ENCODE measurements at regions not wholly inside any gene's neighbourhood (a gene's known extent, or its start where the extent isn't known, plus 50 kb on each side); places are given as distances from the start of the nearest gene placed in this dataset.

DNA sequence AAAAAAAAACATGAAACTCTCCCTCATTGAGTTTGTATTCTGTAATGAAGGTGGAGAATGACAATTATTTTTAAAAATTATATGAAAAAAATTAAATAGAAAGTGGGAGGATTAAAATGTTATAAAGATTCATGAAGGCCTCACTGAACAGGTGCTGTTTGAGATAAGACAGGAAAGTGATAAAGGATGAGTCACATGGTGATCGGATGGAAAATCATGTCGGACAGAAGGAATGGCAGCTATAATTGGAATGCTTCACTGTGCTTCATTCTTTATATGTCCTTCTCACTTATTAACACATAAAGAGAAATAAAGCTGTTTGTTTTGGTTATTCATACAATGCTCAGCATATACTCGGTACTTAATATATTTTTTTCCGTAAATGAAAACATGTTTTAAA lies 464.5 kb upstream of the RGMB start:
- TF ChIP-seq, protein P1, sequence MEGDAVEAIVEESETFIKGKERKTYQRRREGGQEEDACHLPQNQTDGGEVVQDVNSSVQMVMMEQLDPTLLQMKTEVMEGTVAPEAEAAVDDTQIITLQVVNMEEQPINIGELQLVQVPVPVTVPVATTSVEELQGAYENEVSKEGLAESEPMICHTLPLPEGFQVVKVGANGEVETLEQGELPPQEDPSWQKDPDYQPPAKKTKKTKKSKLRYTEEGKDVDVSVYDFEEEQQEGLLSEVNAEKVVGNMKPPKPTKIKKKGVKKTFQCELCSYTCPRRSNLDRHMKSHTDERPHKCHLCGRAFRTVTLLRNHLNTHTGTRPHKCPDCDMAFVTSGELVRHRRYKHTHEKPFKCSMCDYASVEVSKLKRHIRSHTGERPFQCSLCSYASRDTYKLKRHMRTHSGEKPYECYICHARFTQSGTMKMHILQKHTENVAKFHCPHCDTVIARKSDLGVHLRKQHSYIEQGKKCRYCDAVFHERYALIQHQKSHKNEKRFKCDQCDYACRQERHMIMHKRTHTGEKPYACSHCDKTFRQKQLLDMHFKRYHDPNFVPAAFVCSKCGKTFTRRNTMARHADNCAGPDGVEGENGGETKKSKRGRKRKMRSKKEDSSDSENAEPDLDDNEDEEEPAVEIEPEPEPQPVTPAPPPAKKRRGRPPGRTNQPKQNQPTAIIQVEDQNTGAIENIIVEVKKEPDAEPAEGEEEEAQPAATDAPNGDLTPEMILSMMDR (IDR thresholded peaks at IDR 0.05) = no peak
- TF ChIP-seq POLR2A (IDR thresholded peaks at IDR 0.05) = no peak
